ENCODE measurements at regions not wholly inside any gene's neighbourhood (a gene's known extent, or its start where the extent isn't known, plus 50 kb on each side); places are given as distances from the start of the nearest gene placed in this dataset.

- TF ChIP-seq CTCF (optimal IDR thresholded peaks at IDR 0.05 in 1 of 3, IDR thresholded peaks at IDR 0.05 in 1 of 3, conservative IDR thresholded peaks at IDR 0.05 in 1 of 3; ENCODE audit: extremely low read depth in 1 of 3, insufficient read depth in 2 of 3, low read length in 3 of 3), result peak in 2 of 3 experiments; percentile 21 to 27
- TF ChIP-seq EZH2 (IDR thresholded peaks at IDR 0.05; ENCODE audit: low read length), result no peak
Observed at GRCh38 chr6:119628691-119629594, 279.4 kb upstream of the MAN1A1 start.

Measured in keratinocyte (primary cell).